HCT116 (cell line): ENCODE measurements at regions not wholly inside any gene's neighbourhood (a gene's known extent, or its start where the extent isn't known, plus 50 kb on each side); places are given as distances from the start of the nearest gene placed in this dataset.

ENCODE experiments used
- ATAC-seq: fragments of 200-7000 bp; cut with Tn5 transposase; 2 replicates; pipeline ENCODE4 v1.9.1; 2020; ENCODE audit warnings: mild to moderate bottlenecking, moderate library complexity
- BruUV-seq: library from RNA; stranded (reverse); fragments of 400-500 nt; replicated peaks from 2 replicates; lab custom pipeline; 2021; lab: Mats Ljungman, UMichigan
- CTCF ChIA-PET: fragments of 300-600 bp; sonication (Branson Sonifier 250); formaldehyde crosslinking; loops from one replicate; lab custom pipeline; 2021; ENCODE audit warnings: antibody characterized with exemption; lab: Charles Lee
- POLR2A ChIA-PET: fragments of 300-600, 350-600 bp; sonication (Branson Sonifier 250); formaldehyde crosslinking; loops from one replicate; lab custom pipeline; 2021; ENCODE audit warnings: antibody characterized with exemption; lab: Charles Lee
- RAD21 ChIA-PET, 2 experiments: fragments of 300-600 bp; sonication (Branson Sonifier 250); formaldehyde crosslinking; loops; one replicate each; lab custom pipeline; 2023; ENCODE audit warnings: low total read pairs in 2 of 2; ENCODE audit not compliant: uncharacterized antibody in 2 of 2, unreplicated experiment in 2 of 2, low non-redundant PET in 1 of 2; lab: Charles Lee
- DNase-seq: peaks from one replicate; pipeline ENCODE4 v3.0.0-alpha.2; 2010; ENCODE audit warnings: low read depth, low spot score
- H2AFZ ChIP-seq: fragments of 200-600 bp; shearing (Covaris generic), sonication (generic); 2 replicates; pipeline ENCODE4 v1.6.1; 2017; ENCODE audit warnings: low read depth, mixed run types, mixed read lengths, antibody characterized with exemption, low read length; ENCODE audit not compliant: poor library complexity, severe bottlenecking
- H3K27ac ChIP-seq: 2 replicates; pipeline ENCODE4 v1.5.1; 2012; ENCODE audit warnings: low read depth, low read length
- H3K27me3 ChIP-seq: fragments of 200-600 bp; sonication (generic); 2 replicates; pipeline ENCODE4 v1.6.1; 2016; ENCODE audit warnings: mixed run types, low read length, mixed read lengths; ENCODE audit not compliant: insufficient read depth
- H3K36me3 ChIP-seq, 2 experiments: fragments of 200-500 bp in 1 of 2; fragments of 200-600 bp in 1 of 2; sonication (Bioruptor generic) in 1 of 2; sonication (generic) in 1 of 2; 2 replicates each; pipeline versions ENCODE4 v1.5.1 to v1.6.1; 2014 to 2016; ENCODE audit warnings: low read length in 2 of 2, inconsistent platforms in 1 of 2, mixed read lengths in 1 of 2, mixed run types in 1 of 2; ENCODE audit not compliant: insufficient read depth in 2 of 2, control insufficient read depth in 1 of 2
- H3K4me1 ChIP-seq, 2 experiments: fragments of 200-600 bp in 1 of 2; sonication (generic) in 1 of 2; 2 replicates each; pipeline versions ENCODE4 v1.5.1 to v1.6.1; 2012 to 2017; ENCODE audit warnings: low read length in 2 of 2, inconsistent platforms in 1 of 2, mild to moderate bottlenecking in 1 of 2, mixed read lengths in 1 of 2, mixed run types in 1 of 2, moderate library complexity in 1 of 2; ENCODE audit not compliant: insufficient read depth in 2 of 2, control insufficient read depth in 1 of 2
- H3K4me2 ChIP-seq: fragments of 200-600 bp; sonication (generic); 2 replicates; pipeline ENCODE4 v1.6.1; 2017; ENCODE audit warnings: mixed run types, low read length, mixed read lengths
- H3K4me3 ChIP-seq, 2 experiments: fragments of 200-600 bp in 1 of 2; sonication (generic) in 1 of 2; replicated peaks in 1 of 2; 2 replicates each; pipeline ENCODE4 v1.5.1; 2011 to 2016; ENCODE audit warnings: low read length in 2 of 2, control low read depth in 1 of 2, low read depth in 1 of 2, mild to moderate bottlenecking in 1 of 2, mixed read lengths in 1 of 2, mixed run types in 1 of 2
- H3K79me2 ChIP-seq: fragments of 200-600 bp; sonication (generic); 2 replicates; pipeline ENCODE4 v1.6.1; 2017; ENCODE audit warnings: mild to moderate bottlenecking, mixed run types, low read length, moderate library complexity, mixed read lengths; ENCODE audit not compliant: insufficient read depth
- H3K9ac ChIP-seq: fragments of 200-600 bp; sonication (generic); 2 replicates; pipeline ENCODE4 v1.6.1; 2016; ENCODE audit warnings: low read length, mixed read lengths
- H3K9me2 ChIP-seq: fragments of 200-600 bp; sonication (generic), shearing (Covaris generic); 2 replicates; pipeline ENCODE4 v1.6.1; 2017; ENCODE audit warnings: mixed run types, mild to moderate bottlenecking, moderate library complexity; ENCODE audit not compliant: insufficient read depth
- H3K9me3 ChIP-seq, 2 experiments: fragments of 200-500 bp in 1 of 2; fragments of 200-600 bp in 1 of 2; sonication (Bioruptor generic) in 1 of 2; sonication (generic) in 1 of 2; 2 replicates each; pipeline ENCODE4 v1.6.1; 2014 to 2017; ENCODE audit warnings: low read length in 2 of 2, mixed read lengths in 2 of 2, inconsistent platforms in 1 of 2, low read depth in 1 of 2, mild to moderate bottlenecking in 1 of 2, mixed run types in 1 of 2, moderate library complexity in 1 of 2; ENCODE audit not compliant: control insufficient read depth in 1 of 2, insufficient read depth in 1 of 2
- H4K20me1 ChIP-seq: fragments of 200-600 bp; sonication (generic), shearing (Covaris generic); 2 replicates; pipeline ENCODE4 v1.6.1; 2017; ENCODE audit warnings: mixed run types, mild to moderate bottlenecking, moderate library complexity; ENCODE audit not compliant: insufficient read depth
- CEBPB ChIP-seq: IDR thresholded peaks from 2 replicates; pipeline ENCODE4 v1.6.1; 2012; ENCODE audit warnings: low read depth
- EGR1 ChIP-seq: IDR thresholded peaks from 2 replicates; pipeline ENCODE4 v1.6.1; 2012; ENCODE audit warnings: low read depth
- EZH2 ChIP-seq: fragments of 200-600 bp; sonication (generic); IDR thresholded peaks from 2 replicates; pipeline ENCODE4 v1.6.1; 2017; ENCODE audit warnings: antibody characterized with exemption, mixed run types
- FOSL1 ChIP-seq: IDR thresholded peaks from 2 replicates; pipeline ENCODE4 v1.6.1; 2012; ENCODE audit warnings: low read depth
- TCF7L2 ChIP-seq: IDR thresholded peaks from 2 replicates; pipeline ENCODE4 v1.7.0; 2011; ENCODE audit warnings: borderline replicate concordance, inconsistent platforms; ENCODE audit not compliant: insufficient read depth, insufficient read length; ENCODE audit errors: extremely low read depth
- YY1 ChIP-seq: IDR thresholded peaks from 2 replicates; pipeline ENCODE4 v1.6.1; 2011; ENCODE audit warnings: low read length, low read depth, moderate library complexity, mild to moderate bottlenecking; ENCODE audit not compliant: insufficient replicate concordance; ENCODE audit errors: extremely low read depth
- intact Hi-C: fragments of 100-400 bp; cut with micrococcal nuclease; formaldehyde crosslinking; loops from 2 replicates; pipeline ENCODE4 v1.10.0; 2022
- TF ChIP-seq, protein P1 (sequence below), 3 experiments: fragments of 200-600 bp in 1 of 3; sonication (generic) in 1 of 3; IDR thresholded peaks in 2 of 3; conservative IDR thresholded peaks in 1 of 3; 2 replicates each; pipeline ENCODE4 v1.5.1; 2012 to 2017; ENCODE audit warnings: low read depth in 2 of 3, low read length in 2 of 3, antibody characterized with exemption in 1 of 3, borderline replicate concordance in 1 of 3, control low read depth in 1 of 3, mild to moderate bottlenecking in 1 of 3, mixed read lengths in 1 of 3, mixed run types in 1 of 3, moderate library complexity in 1 of 3; ENCODE audit not compliant: insufficient read depth in 1 of 3
- TF ChIP-seq, protein P2 (sequence below): IDR thresholded peaks from 2 replicates; pipeline ENCODE4 v1.6.1; 2011; ENCODE audit warnings: mild to moderate bottlenecking, low read length, moderate library complexity; ENCODE audit not compliant: insufficient replicate concordance; ENCODE audit errors: extremely low read depth
- TF ChIP-seq, protein P3 (sequence below): IDR thresholded peaks from 2 replicates; pipeline ENCODE4 v1.6.1; 2012

DNA sequence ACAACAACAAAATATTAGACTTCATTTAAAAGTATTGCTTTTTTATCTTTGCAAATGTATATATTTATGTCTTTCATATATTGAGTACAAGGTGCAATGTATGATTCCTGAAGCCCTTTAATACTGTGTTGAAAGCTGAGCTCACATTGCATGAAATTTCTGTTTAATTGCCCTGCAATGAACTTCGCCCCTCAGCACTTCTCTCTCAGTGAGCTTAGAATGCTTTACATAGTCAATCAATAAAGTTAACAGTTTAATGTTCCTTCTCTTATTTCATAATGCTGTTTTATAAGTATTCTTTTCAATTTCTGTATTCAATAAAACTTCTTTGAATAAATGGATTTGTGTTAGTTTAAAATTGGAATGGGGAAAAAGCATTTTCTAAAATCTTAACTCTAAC lies 607.1 kb downstream of the SOX5 start:
- DNase-seq (no peak), ATAC-seq (no peak)
- no peak overlapping the region for H3K9ac ChIP-seq
- H3K9me2 ChIP-seq = no peaks in the 10 kb centered on the region
- H3K4me1 ChIP-seq = no peaks in the 10 kb centered on the region
- H3K27ac ChIP-seq = no peak overlapping the region
- no peak for TF ChIP-seq TCF7L2
- TF ChIP-seq, protein P1, sequence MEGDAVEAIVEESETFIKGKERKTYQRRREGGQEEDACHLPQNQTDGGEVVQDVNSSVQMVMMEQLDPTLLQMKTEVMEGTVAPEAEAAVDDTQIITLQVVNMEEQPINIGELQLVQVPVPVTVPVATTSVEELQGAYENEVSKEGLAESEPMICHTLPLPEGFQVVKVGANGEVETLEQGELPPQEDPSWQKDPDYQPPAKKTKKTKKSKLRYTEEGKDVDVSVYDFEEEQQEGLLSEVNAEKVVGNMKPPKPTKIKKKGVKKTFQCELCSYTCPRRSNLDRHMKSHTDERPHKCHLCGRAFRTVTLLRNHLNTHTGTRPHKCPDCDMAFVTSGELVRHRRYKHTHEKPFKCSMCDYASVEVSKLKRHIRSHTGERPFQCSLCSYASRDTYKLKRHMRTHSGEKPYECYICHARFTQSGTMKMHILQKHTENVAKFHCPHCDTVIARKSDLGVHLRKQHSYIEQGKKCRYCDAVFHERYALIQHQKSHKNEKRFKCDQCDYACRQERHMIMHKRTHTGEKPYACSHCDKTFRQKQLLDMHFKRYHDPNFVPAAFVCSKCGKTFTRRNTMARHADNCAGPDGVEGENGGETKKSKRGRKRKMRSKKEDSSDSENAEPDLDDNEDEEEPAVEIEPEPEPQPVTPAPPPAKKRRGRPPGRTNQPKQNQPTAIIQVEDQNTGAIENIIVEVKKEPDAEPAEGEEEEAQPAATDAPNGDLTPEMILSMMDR (IDR thresholded peaks at IDR 0.05 in 2 of 3, conservative IDR thresholded peaks at IDR 0.05 in 1 of 3; ENCODE audit: borderline replicate concordance in 1 of 3, insufficient read depth in 1 of 3, low read depth in 2 of 3, low read length in 2 of 3) = no peak
- TF ChIP-seq FOSL1 = no peak
- TF ChIP-seq EGR1 = no peak
- TF ChIP-seq EZH2 = no peak
- TF ChIP-seq YY1 = no peak
- TF ChIP-seq, protein P2, sequence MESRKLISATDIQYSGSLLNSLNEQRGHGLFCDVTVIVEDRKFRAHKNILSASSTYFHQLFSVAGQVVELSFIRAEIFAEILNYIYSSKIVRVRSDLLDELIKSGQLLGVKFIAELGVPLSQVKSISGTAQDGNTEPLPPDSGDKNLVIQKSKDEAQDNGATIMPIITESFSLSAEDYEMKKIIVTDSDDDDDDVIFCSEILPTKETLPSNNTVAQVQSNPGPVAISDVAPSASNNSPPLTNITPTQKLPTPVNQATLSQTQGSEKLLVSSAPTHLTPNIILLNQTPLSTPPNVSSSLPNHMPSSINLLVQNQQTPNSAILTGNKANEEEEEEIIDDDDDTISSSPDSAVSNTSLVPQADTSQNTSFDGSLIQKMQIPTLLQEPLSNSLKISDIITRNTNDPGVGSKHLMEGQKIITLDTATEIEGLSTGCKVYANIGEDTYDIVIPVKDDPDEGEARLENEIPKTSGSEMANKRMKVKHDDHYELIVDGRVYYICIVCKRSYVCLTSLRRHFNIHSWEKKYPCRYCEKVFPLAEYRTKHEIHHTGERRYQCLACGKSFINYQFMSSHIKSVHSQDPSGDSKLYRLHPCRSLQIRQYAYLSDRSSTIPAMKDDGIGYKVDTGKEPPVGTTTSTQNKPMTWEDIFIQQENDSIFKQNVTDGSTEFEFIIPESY = no peak
- TF ChIP-seq CEBPB = no peak
- TF ChIP-seq, protein P3, sequence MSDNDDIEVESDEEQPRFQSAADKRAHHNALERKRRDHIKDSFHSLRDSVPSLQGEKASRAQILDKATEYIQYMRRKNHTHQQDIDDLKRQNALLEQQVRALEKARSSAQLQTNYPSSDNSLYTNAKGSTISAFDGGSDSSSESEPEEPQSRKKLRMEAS = no peak
- intact Hi-C loops = no loop called here
- no peaks in the 10 kb centered on the region for H3K36me3 ChIP-seq
- H3K9me3 ChIP-seq = peaks cover 11 to 35% of the 10 kb centered on the region in 2 experiments; a peak in 2 of 4 replicates
- H3K27me3 ChIP-seq = no peaks in the 10 kb centered on the region
- H4K20me1 ChIP-seq = no peaks in the 10 kb centered on the region
- no TSS peak for BruUV-seq
- H2AFZ ChIP-seq = no peak overlapping the region
- ChIA-PET RAD21 (no interaction called here), POLR2A (no interaction called here), CTCF (no interaction called here)
- no peak overlapping the region for H3K4me3 ChIP-seq
- no peaks in the 10 kb centered on the region for H3K79me2 ChIP-seq
- H3K4me2 ChIP-seq = no peak overlapping the region
